SK-N-SH treated with all-trans-retinoic acid at 6 μM for 48 hours (cell line): ENCODE measurements at regions not wholly inside any gene's neighbourhood (a gene's known extent, or its start where the extent isn't known, plus 50 kb on each side); places are given as distances from the start of the nearest gene placed in this dataset.

Experiments
- ATAC-seq: fragments of 200-7000 bp; cut with Tn5 transposase; 3 replicates; pipeline ENCODE4 v1.9.1; 2020; ENCODE audit warnings: mild to moderate bottlenecking, moderate library complexity
- ARNTL ChIP-seq: fragments of 450-650 bp; formaldehyde crosslinking; IDR thresholded peaks from 2 replicates; pipeline ENCODE4 v1.5.0; 2020; ENCODE audit warnings: low read depth, mild to moderate bottlenecking, moderate library complexity, borderline replicate concordance
- CREB5 ChIP-seq: fragments of 250-450 bp; sonication (Bioruptor Pico); IDR thresholded peaks from 2 replicates; pipeline ENCODE4 v1.5.1; 2020; ENCODE audit warnings: low read depth, mild to moderate bottlenecking, moderate library complexity
- CSDC2 ChIP-seq: fragments of 250-450 bp; sonication (Bioruptor Pico); IDR thresholded peaks from 2 replicates; pipeline ENCODE4 v1.5.0; 2020; ENCODE audit warnings: mild to moderate bottlenecking, moderate library complexity
- CSRNP3 ChIP-seq: fragments of 250-450 bp; sonication (Bioruptor Pico); IDR thresholded peaks from 2 replicates; pipeline ENCODE4 v1.5.1; 2021; ENCODE audit warnings: mild to moderate bottlenecking, moderate library complexity
- ESRRG ChIP-seq: fragments of 250-450 bp; sonication (Bioruptor Pico); IDR thresholded peaks from 2 replicates; pipeline ENCODE4 v1.6.1; 2021; ENCODE audit warnings: mild to moderate bottlenecking
- GLIS3 ChIP-seq: fragments of 250-450 bp; sonication (Bioruptor Pico); IDR thresholded peaks from 2 replicates; pipeline ENCODE4 v1.5.0; 2020; ENCODE audit warnings: mild to moderate bottlenecking, moderate library complexity
- ISL1 ChIP-seq: fragments of 250-450 bp; sonication (Bioruptor Pico); IDR thresholded peaks from 2 replicates; pipeline ENCODE4 v2.1.2; 2022; ENCODE audit warnings: mild to moderate bottlenecking, moderate library complexity
- OSR1 ChIP-seq: fragments of 250-450 bp; sonication (Bioruptor Pico); IDR thresholded peaks from 2 replicates; pipeline ENCODE4 v1.8.0; 2022; ENCODE audit warnings: moderate library complexity, mild to moderate bottlenecking, inconsistent platforms
- PATZ1 ChIP-seq: fragments of 250-450 bp; sonication (Bioruptor Pico); IDR thresholded peaks from 2 replicates; pipeline ENCODE4 v1.8.0; 2020; ENCODE audit warnings: mild to moderate bottlenecking, moderate library complexity, borderline replicate concordance
- POU6F1 ChIP-seq: fragments of 250-450 bp; sonication (Bioruptor Pico); IDR thresholded peaks from 2 replicates; pipeline ENCODE4 v1.8.0; 2021; ENCODE audit warnings: low read depth, mild to moderate bottlenecking, moderate library complexity, borderline replicate concordance
- PPARA ChIP-seq: fragments of 250-450 bp; sonication (Bioruptor Pico); IDR thresholded peaks from 2 replicates; pipeline ENCODE4 v1.5.0; 2020; ENCODE audit warnings: mild to moderate bottlenecking, borderline replicate concordance
- RARB ChIP-seq: fragments of 250-450 bp; sonication (Bioruptor Pico); IDR thresholded peaks from 2 replicates; pipeline ENCODE4 v1.8.0; 2021; ENCODE audit warnings: mild to moderate bottlenecking, moderate library complexity
- SNAI2 ChIP-seq: fragments of 250-450 bp; sonication (Bioruptor Pico); IDR thresholded peaks from 2 replicates; pipeline ENCODE4 v1.5.0; 2020; ENCODE audit warnings: mild to moderate bottlenecking, moderate library complexity
- TSHZ2 ChIP-seq: fragments of 250-450 bp; sonication (Bioruptor Pico); IDR thresholded peaks from 2 replicates; pipeline ENCODE4 v1.5.0; 2020; ENCODE audit warnings: mild to moderate bottlenecking, moderate library complexity
- ZC3H10 ChIP-seq: fragments of 250-450 bp; sonication (Bioruptor Pico); IDR thresholded peaks from 2 replicates; pipeline ENCODE4 v1.5.1; 2021; ENCODE audit warnings: mild to moderate bottlenecking, moderate library complexity
- ZFP3 ChIP-seq: fragments of 250-450 bp; sonication (Bioruptor Pico); IDR thresholded peaks from 2 replicates; pipeline ENCODE4 v1.5.0; 2020; ENCODE audit warnings: mild to moderate bottlenecking, moderate library complexity
- ZFP30 ChIP-seq: fragments of 450-650 bp; formaldehyde crosslinking; IDR thresholded peaks from 2 replicates; pipeline ENCODE4 v1.5.0; 2022; ENCODE audit warnings: mild to moderate bottlenecking, moderate library complexity
- ZNF565 ChIP-seq: fragments of 450-650 bp; formaldehyde crosslinking; conservative IDR thresholded peaks from 2 replicates; pipeline ENCODE4 v1.5.0; 2020; ENCODE audit warnings: low read depth, mild to moderate bottlenecking, moderate library complexity
- ZNF70 ChIP-seq: fragments of 450-650 bp; formaldehyde crosslinking; IDR thresholded peaks from 2 replicates; pipeline ENCODE4 v1.5.0; 2020; ENCODE audit warnings: mild to moderate bottlenecking, moderate library complexity
- ZNF8 ChIP-seq: fragments of 450-650 bp; formaldehyde crosslinking; IDR thresholded peaks from 2 replicates; pipeline ENCODE4 v1.5.0; 2020; ENCODE audit warnings: mild to moderate bottlenecking, moderate library complexity

GRCh38 chr4:23685471-23685870 lies 204.4 kb downstream of the PPARGC1A start:
- ATAC-seq: no peak
- TF ChIP-seq POU6F1 (CRISPR knock-in tag) (no peak), OSR1 (CRISPR knock-in tag) (no peak), ISL1 (CRISPR knock-in tag) (no peak), ARNTL (CRISPR knock-in tag) (no peak), CSRNP3 (no peak), PATZ1 (CRISPR knock-in tag) (no peak), ZNF565 (CRISPR knock-in tag) (no peak), RARB (no peak), ZC3H10 (CRISPR knock-in tag) (no peak), ZFP30 (CRISPR knock-in tag) (no peak), ESRRG (CRISPR knock-in tag) (no peak), ZFP3 (CRISPR knock-in tag) (no peak), CREB5 (CRISPR knock-in tag) (no peak), ZNF70 (no peak)

GRCh38 chr4:23680671-23681518 lies 209.0 kb downstream of the PPARGC1A start:
- TF ChIP-seq ZNF70 (no peak), CREB5 (CRISPR knock-in tag) (no peak), GLIS3 (CRISPR knock-in tag) (no peak), SNAI2 (no peak), PPARA (no peak)
- ATAC-seq: no peak

- no peak for ATAC-seq
- TF ChIP-seq ZC3H10 (CRISPR knock-in tag): no peak
- no peak for TF ChIP-seq CSDC2 (CRISPR knock-in tag)
- no peak for TF ChIP-seq ZFP3 (CRISPR knock-in tag)
- TF ChIP-seq SNAI2: no peak
- no peak for TF ChIP-seq GLIS3 (CRISPR knock-in tag)
- TF ChIP-seq TSHZ2 (CRISPR knock-in tag): no peak
- TF ChIP-seq ISL1 (CRISPR knock-in tag): no peak
- TF ChIP-seq ZNF8: no peak
- no peak for TF ChIP-seq ZNF565 (CRISPR knock-in tag)
- TF ChIP-seq, all 23 proteins: peak for 0
These were observed 215.2 kb downstream of the PPARGC1A start for GRCh38 chr4:23674694-23675093.
